ENCODE measurements at regions not wholly inside any gene's neighbourhood (a gene's known extent, or its start where the extent isn't known, plus 50 kb on each side); places are given as distances from the start of the nearest gene placed in this dataset.

- Histone ChIP-seq H4K20me1 (replicated peaks; ENCODE audit: control insufficient read depth, insufficient read depth, low read length) (no peaks in the 10 kb centered on the region), H3K9ac (ENCODE audit: insufficient read depth in 1 of 2, low read depth in 2 of 2, low read length in 2 of 2) (no peak overlapping the region), H2AFZ (ENCODE audit: low read depth, low read length) (no peak overlapping the region), H3K4me1 (replicated peaks in 1 of 2; ENCODE audit: control insufficient read depth in 2 of 2, insufficient read depth in 2 of 2, low read length in 2 of 2) (no peaks in the 10 kb centered on the region), H3K9me1 (ENCODE audit: control insufficient read depth, insufficient read depth, low read length) (no peaks in the 10 kb centered on the region), H3K36me3 (ENCODE audit: control insufficient read depth, insufficient read depth, low read length) (no peaks in the 10 kb centered on the region), H3K79me2 (ENCODE audit: control insufficient read depth, insufficient read depth, low read length) (no peaks in the 10 kb centered on the region), H3K27ac (ENCODE audit: extremely low read depth, low read depth, low read length) (no peak overlapping the region), H3K9me3 (replicated peaks; ENCODE audit: control insufficient read depth, insufficient read depth, low read depth, low read length) (no peaks in the 10 kb centered on the region), H3K4me2 (ENCODE audit: insufficient read depth, low read length) (no peak overlapping the region), H3K27me3 (ENCODE audit: control insufficient read depth in 2 of 2, insufficient read depth in 2 of 2, low read length in 2 of 2) (no peaks in the 10 kb centered on the region), H3K4me3 (no peak overlapping the region)
- intact Hi-C loops (cut with micrococcal nuclease): no loop called here
- TF ChIP-seq HDAC3 (IDR thresholded peaks at IDR 0.05; ENCODE audit: borderline replicate concordance, partially characterized antibody) (no peak), TCF7 (IDR thresholded peaks at IDR 0.05; ENCODE audit: borderline replicate concordance) (no peak), SMAD3 (CRISPR knock-in tag; conservative IDR thresholded peaks at IDR 0.05) (no peak), LEF1 (IDR thresholded peaks at IDR 0.05) (no peak), ZNF644 (tag; IDR thresholded peaks at IDR 0.05; ENCODE audit: low read depth) (no peak), HOXB6 (CRISPR knock-in tag; IDR thresholded peaks at IDR 0.05; ENCODE audit: borderline replicate concordance) (no peak), PHB (CRISPR knock-in tag; IDR thresholded peaks at IDR 0.05) (no peak), CBX3 (IDR thresholded peaks at IDR 0.05; ENCODE audit: borderline replicate concordance in 1 of 2, low read length in 2 of 2) (no peak), ZC3H11A (IDR thresholded peaks at IDR 0.05; ENCODE audit: low read depth, low read length) (no peak), TAF15 (IDR thresholded peaks at IDR 0.05; ENCODE audit: low read depth, low read length) (no peak), ZFP1 (CRISPR knock-in tag; IDR thresholded peaks at IDR 0.05) (no peak), MED1 (CRISPR knock-in tag; IDR thresholded peaks at IDR 0.05; ENCODE audit: borderline replicate concordance) (no peak)
- CTCF ChIA-PET (ENCODE audit: low intra/inter-chr PET ratio): no interaction called here
- BruUV-seq (replicated peaks): no TSS peak
- DNase-seq (ENCODE audit: extremely low read depth in 1 of 4, low spot score in 3 of 4) (no peak), FAIRE-seq (no peak), ATAC-seq (no peak)
- POLR2A ChIA-PET: no interaction called here
- in situ Hi-C loops (cut with MboI): no loop called here
- 0% methylated on average over 3 of the region's 3 CpGs for WGBS (ENCODE audit: insufficient coverage, low coverage, missing lambda C conversion rate)
Observed at GRCh38 chr10:123408660-123409059, 254.5 kb downstream of the BUB3 start.
